GM21825 (cell line): ENCODE measurements at regions not wholly inside any gene's neighbourhood (a gene's known extent, or its start where the extent isn't known, plus 50 kb on each side); places are given as distances from the start of the nearest gene placed in this dataset.

Source experiments
- ATAC-seq: cut with Tn5 transposase; IDR thresholded peaks from one replicate; pipeline ENCODE4 v1.9.1; 2021; ENCODE audit warnings: mild to moderate bottlenecking, moderate library complexity; ENCODE audit not compliant: unreplicated experiment

GRCh38 chr2:120913972-120914838, 178.5 kb downstream of the GLI2 start:
- no peak for ATAC-seq

- ATAC-seq: no peak
Measured at GRCh38 chr2:120914839-120915521, 179.3 kb downstream of the GLI2 start.

GRCh38 chr2:120915670-120916069, 180.0 kb downstream of the GLI2 start:
- no peak for ATAC-seq

GRCh38 chr2:120916446-120916845, 180.8 kb downstream of the GLI2 start:
- no peak for ATAC-seq

- ATAC-seq: no peak
Measured at GRCh38 chr2:120917886-120918285, 182.2 kb downstream of the GLI2 start.

- no peak for ATAC-seq
Measured at GRCh38 chr2:120919216-120919615, 183.5 kb downstream of the GLI2 start.

GRCh38 chr2:120919771-120920453, 184.2 kb downstream of the GLI2 start:
- no peak for ATAC-seq

GRCh38 chr2:120920454-120921148, 184.9 kb downstream of the GLI2 start:
- no peak for ATAC-seq

- ATAC-seq: no peak
Measured at GRCh38 chr2:120921457-120921856, 185.8 kb downstream of the GLI2 start.

- ATAC-seq: no peak
Measured at GRCh38 chr2:120922571-120923332, 187.1 kb downstream of the GLI2 start.

GRCh38 chr2:120923426-120923825, 187.8 kb downstream of the GLI2 start:
- ATAC-seq: no peak

GRCh38 chr2:120924924-120925323, 189.3 kb downstream of the GLI2 start:
- no peak for ATAC-seq

GRCh38 chr2:120926463-120927264, 191.0 kb downstream of the GLI2 start:
- no peak for ATAC-seq

GRCh38 chr2:120927265-120927628, 191.6 kb downstream of the GLI2 start:
- ATAC-seq: no peak

- no peak for ATAC-seq
Measured at GRCh38 chr2:120929829-120930228, 194.2 kb downstream of the GLI2 start.

GRCh38 chr2:120930236-120930635, 194.6 kb downstream of the GLI2 start:
- no peak for ATAC-seq

- no peak for ATAC-seq
Measured at GRCh38 chr2:120930864-120931263, 195.2 kb downstream of the GLI2 start.

GRCh38 chr2:120932472-120932871, 196.8 kb downstream of the GLI2 start:
- no peak for ATAC-seq

GRCh38 chr2:120932881-120933280, 197.2 kb downstream of the GLI2 start:
- no peak for ATAC-seq
